WTC11 (cell line): ENCODE measurements at regions not wholly inside any gene's neighbourhood (a gene's known extent, or its start where the extent isn't known, plus 50 kb on each side); places are given as distances from the start of the nearest gene placed in this dataset.

Experiments used
- ATAC-seq: fragments of 200-7000 bp; cut with Tn5 transposase; 2 replicates; pipeline ENCODE4 v1.10.0; 2021; ENCODE audit warnings: mild to moderate bottlenecking, moderate library complexity
- CTCF ChIA-PET: fragments of 300-600 bp; sonication (Branson Sonifier 250); formaldehyde crosslinking; loops from one replicate; lab custom pipeline; 2021; ENCODE audit warnings: antibody characterized with exemption; lab: Charles Lee
- POLR2A ChIA-PET: fragments of 350-600 bp; sonication (Branson Sonifier 250); formaldehyde crosslinking; loops from one replicate; lab custom pipeline; 2021; ENCODE audit warnings: antibody characterized with exemption; lab: Charles Lee
- DNase-seq: peaks from one replicate; pipeline ENCODE4 v3.0.0; 2021; ENCODE audit warnings: low spot score
- H3K27ac Mint-ChIP-seq: 2 replicates; pipeline ENCODE4 v1.8.0; 2021; ENCODE audit warnings: mixed read lengths
- H3K27me3 Mint-ChIP-seq: 2 replicates; pipeline ENCODE4 v1.8.0; 2021; ENCODE audit warnings: low read depth, mild to moderate bottlenecking, moderate library complexity, mixed read lengths
- H3K36me3 Mint-ChIP-seq: 2 replicates; pipeline ENCODE4 v1.8.0; 2021; ENCODE audit warnings: mixed read lengths
- H3K4me1 Mint-ChIP-seq: 2 replicates; pipeline ENCODE4 v1.8.0; 2022; ENCODE audit warnings: mixed read lengths
- H3K4me3 Mint-ChIP-seq: 2 replicates; pipeline ENCODE4 v1.8.0; 2021; ENCODE audit warnings: mild to moderate bottlenecking, moderate library complexity, mixed read lengths
- H3K9me3 Mint-ChIP-seq: 2 replicates; pipeline ENCODE4 v1.8.0; 2021; ENCODE audit warnings: mixed read lengths
- ARID4B ChIP-seq: sonication (generic); formaldehyde crosslinking; IDR thresholded peaks from 2 replicates; pipeline ENCODE4 v1.8.0; 2023; ENCODE audit warnings: missing genetic modification reagents, mild to moderate bottlenecking, borderline replicate concordance
- CDX4 ChIP-seq: fragments of 250-450 bp; sonication (Bioruptor Pico); IDR thresholded peaks from 2 replicates; pipeline ENCODE4 v1.9.0; 2021; ENCODE audit warnings: moderate library complexity, mild to moderate bottlenecking, inconsistent platforms, borderline replicate concordance
- CREB1 ChIP-seq: sonication (generic); formaldehyde crosslinking; IDR thresholded peaks from 2 replicates; pipeline ENCODE4 v1.8.0; 2023; ENCODE audit warnings: mild to moderate bottlenecking, missing genetic modification reagents
- ESRRA ChIP-seq: sonication (generic); formaldehyde crosslinking; IDR thresholded peaks from 2 replicates; pipeline ENCODE4 v1.8.1; 2022; ENCODE audit warnings: mild to moderate bottlenecking, missing genetic modification reagents, borderline replicate concordance
- FOXP4 ChIP-seq: sonication (generic); formaldehyde crosslinking; IDR thresholded peaks from 2 replicates; pipeline ENCODE4 v1.8.0; 2022; ENCODE audit warnings: mild to moderate bottlenecking, missing genetic modification reagents
- GABPB1 ChIP-seq: sonication (generic); formaldehyde crosslinking; IDR thresholded peaks from 2 replicates; pipeline ENCODE4 v1.8.1; 2023; ENCODE audit warnings: mild to moderate bottlenecking, missing genetic modification reagents
- HMGA2 ChIP-seq: fragments of 250-450 bp; sonication (Bioruptor Pico); IDR thresholded peaks from 2 replicates; pipeline ENCODE4 v1.4.0; 2021; ENCODE audit warnings: mild to moderate bottlenecking, moderate library complexity
- JUN ChIP-seq: sonication (generic); formaldehyde crosslinking; IDR thresholded peaks from 2 replicates; pipeline ENCODE4 v1.8.0; 2023; ENCODE audit warnings: mild to moderate bottlenecking, missing genetic modification reagents
- MXD4 ChIP-seq: fragments of 250-450 bp; sonication (Bioruptor Pico); IDR thresholded peaks from 2 replicates; pipeline ENCODE4 v1.8.0; 2021; ENCODE audit warnings: mild to moderate bottlenecking, moderate library complexity, borderline replicate concordance
- MYBL2 ChIP-seq: sonication (generic); formaldehyde crosslinking; IDR thresholded peaks from 2 replicates; pipeline ENCODE4 v1.8.1; 2023; ENCODE audit warnings: mild to moderate bottlenecking, moderate library complexity, missing genetic modification reagents
- TP53 ChIP-seq: sonication (generic); formaldehyde crosslinking; IDR thresholded peaks from 2 replicates; pipeline ENCODE4 v1.8.1; 2023; ENCODE audit warnings: mild to moderate bottlenecking, missing genetic modification reagents
- USF2 ChIP-seq: sonication (generic); formaldehyde crosslinking; IDR thresholded peaks from 2 replicates; pipeline ENCODE4 v1.8.1; 2023; ENCODE audit warnings: mild to moderate bottlenecking, missing genetic modification reagents, moderate library complexity
- ZBTB21 ChIP-seq: sonication (generic); formaldehyde crosslinking; IDR thresholded peaks from 2 replicates; pipeline ENCODE4 v1.8.1; 2023; ENCODE audit warnings: mild to moderate bottlenecking, missing genetic modification reagents, borderline replicate concordance
- ZNF232 ChIP-seq: sonication (generic); formaldehyde crosslinking; IDR thresholded peaks from 2 replicates; pipeline ENCODE4 v1.8.0; 2022; ENCODE audit warnings: mild to moderate bottlenecking, missing genetic modification reagents
- ZNF425 ChIP-seq: fragments of 250-450 bp; sonication (Bioruptor Pico); conservative IDR thresholded peaks from 2 replicates; pipeline ENCODE4 v1.9.0; 2021; ENCODE audit warnings: mild to moderate bottlenecking
- ZNF512 ChIP-seq: sonication (generic); formaldehyde crosslinking; IDR thresholded peaks from 2 replicates; pipeline ENCODE4 v1.8.1; 2022; ENCODE audit warnings: missing genetic modification reagents, borderline replicate concordance
- ZNF671 ChIP-seq: fragments of 250-450 bp; sonication (Bioruptor Pico); IDR thresholded peaks from 2 replicates; pipeline ENCODE4 v1.8.0; 2021; ENCODE audit warnings: mild to moderate bottlenecking

GRCh38 chr15:85963262-85963760 lies 116.4 kb upstream of the AGBL1 start:
- Mint-ChIP-seq H3K36me3 (no peaks in the 10 kb centered on the region), H3K4me3 (no peak overlapping the region), H3K27me3 (no peaks in the 10 kb centered on the region), H3K4me1 (no peaks in the 10 kb centered on the region), H3K27ac (no peak overlapping the region), H3K9me3 (peaks cover 17% of the 10 kb centered on the region)
- ChIA-PET POLR2A (no interaction called here), CTCF (no interaction called here)
- TF ChIP-seq ESRRA (no peak), CREB1 (no peak), CDX4 (CRISPR knock-in tag) (no peak), ZNF512 (no peak), ZNF671 (no peak), USF2 (CRISPR knock-in tag) (no peak), TP53 (no peak), HMGA2 (no peak), ZBTB21 (CRISPR knock-in tag) (no peak), JUN (CRISPR knock-in tag) (no peak), ZNF232 (no peak), FOXP4 (no peak), ZNF425 (no peak), GABPB1 (CRISPR knock-in tag) (no peak), MXD4 (CRISPR knock-in tag) (no peak), MYBL2 (CRISPR knock-in tag) (no peak), ARID4B (CRISPR knock-in tag) (no peak)
- DNase-seq (no peak), ATAC-seq (no peak)
